ENCODE measurements at regions not wholly inside any gene's neighbourhood (a gene's known extent, or its start where the extent isn't known, plus 50 kb on each side); places are given as distances from the start of the nearest gene placed in this dataset.

GRCh38 chr6:40312213-40313015 lies 274.8 kb downstream of the LRFN2 start:
- DNase-seq (ENCODE audit: low read depth): peak; percentile 28

GRCh38 chr6:40308533-40309306 lies 278.4 kb downstream of the LRFN2 start:
- DNase-seq (ENCODE audit: low read depth): peak; percentile 46

GRCh38 chr6:40307712-40308111 lies 279.5 kb downstream of the LRFN2 start:
- no peak for DNase-seq (ENCODE audit: low read depth)

- no peak for DNase-seq (ENCODE audit: low read depth)
Measured at GRCh38 chr6:40302856-40303454, 284.2 kb downstream of the LRFN2 start.

GRCh38 chr6:40299681-40300080 lies 287.5 kb downstream of the LRFN2 start:
- no peak for DNase-seq (ENCODE audit: low read depth)

GRCh38 chr6:40298207-40298606 lies 289.0 kb downstream of the LRFN2 start:
- no peak for DNase-seq (ENCODE audit: low read depth)

GRCh38 chr6:40295251-40295950 lies 291.8 kb downstream of the LRFN2 start:
- DNase-seq (ENCODE audit: low read depth): peak; percentile 16

- no peak for DNase-seq (ENCODE audit: low read depth)
Measured at GRCh38 chr6:40293460-40294185, 293.5 kb downstream of the LRFN2 start.

GRCh38 chr6:40293060-40293459 lies 294.1 kb downstream of the LRFN2 start:
- no peak for DNase-seq (ENCODE audit: low read depth)

GRCh38 chr6:40290816-40291215 lies 296.3 kb downstream of the LRFN2 start:
- DNase-seq (ENCODE audit: low read depth): no peak

- no peak for DNase-seq (ENCODE audit: low read depth)
Measured at GRCh38 chr6:40288919-40289318, 298.2 kb downstream of the LRFN2 start.

GRCh38 chr6:40287296-40287850 lies 299.8 kb downstream of the LRFN2 start:
- no peak for DNase-seq (ENCODE audit: low read depth)

- DNase-seq (ENCODE audit: low read depth): no peak
Measured at GRCh38 chr6:40286721-40287120, 300.4 kb downstream of the LRFN2 start.

- DNase-seq (ENCODE audit: low read depth): no peak
Measured at GRCh38 chr6:40285996-40286395, 301.2 kb downstream of the LRFN2 start.

- DNase-seq (ENCODE audit: low read depth): no peak
Measured at GRCh38 chr6:40285535-40285934, 301.6 kb downstream of the LRFN2 start.

GRCh38 chr6:40282986-40283385 lies 304.2 kb downstream of the LRFN2 start:
- DNase-seq (ENCODE audit: low read depth): no peak

GRCh38 chr6:40281402-40281801 lies 305.8 kb downstream of the LRFN2 start:
- DNase-seq (ENCODE audit: low read depth): no peak

- no peak for DNase-seq (ENCODE audit: low read depth)
Measured at GRCh38 chr6:40280231-40280630, 306.9 kb downstream of the LRFN2 start.

- no peak for DNase-seq (ENCODE audit: low read depth)
Measured at GRCh38 chr6:40276141-40276540, 311.0 kb downstream of the LRFN2 start.

- no peak for DNase-seq (ENCODE audit: low read depth)
Measured at GRCh38 chr6:40274058-40274457, 313.1 kb downstream of the LRFN2 start.

GRCh38 chr6:40268614-40269013 lies 318.6 kb downstream of the LRFN2 start:
- no peak for DNase-seq (ENCODE audit: low read depth)
